ENCODE measurements at regions not wholly inside any gene's neighbourhood (a gene's known extent, or its start where the extent isn't known, plus 50 kb on each side); places are given as distances from the start of the nearest gene placed in this dataset.

DNA sequence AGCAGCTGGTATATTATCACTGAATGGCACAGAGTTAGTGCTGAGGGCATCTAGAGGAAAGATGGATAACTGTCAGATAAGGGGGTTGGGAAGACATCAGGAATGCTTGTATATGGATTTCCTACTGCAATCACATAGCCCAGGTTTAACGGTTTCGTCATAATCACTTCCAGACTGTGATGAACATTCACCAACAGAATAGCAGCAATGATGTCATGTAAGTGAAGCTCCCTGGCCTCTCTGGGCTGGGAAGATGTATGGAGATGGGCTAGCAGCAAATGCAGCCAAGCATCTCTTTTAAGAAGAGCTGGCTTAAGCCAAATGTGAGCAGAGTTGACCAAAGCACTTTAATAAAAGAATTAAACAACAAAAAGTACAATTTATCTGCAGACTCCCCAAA, 714.6 kb downstream of the GALC start:
- Mint-ChIP-seq H3K9me3 (peaks cover 9% of the 10 kb centered on the region), H3K27me3 (ENCODE audit: insufficient read depth) (no peaks in the 10 kb centered on the region), H3K36me3 (ENCODE audit: low read depth) (peaks cover 5% of the 10 kb centered on the region), H3K27ac (no peak overlapping the region), H3K4me1 (peaks cover 15% of the 10 kb centered on the region), H3K4me3 (no peak overlapping the region)
- no peaks in the 10 kb centered on the region for H3K27me3 ChIP-seq (ENCODE audit: control insufficient read depth, insufficient read depth, low read length, poor library complexity, severe bottlenecking)
- H3K4me1 ChIP-seq (ENCODE audit: control insufficient read depth, insufficient read depth, low read length): peaks cover 10% of the 10 kb centered on the region
- no peaks in the 10 kb centered on the region for H3K36me3 ChIP-seq (ENCODE audit: control insufficient read depth, insufficient read depth, low read length)
- no peak overlapping the region for H3K9ac ChIP-seq (ENCODE audit: extremely low read depth, low read length, poor library complexity, severe bottlenecking)
- no peak overlapping the region for H3K4me3 ChIP-seq (ENCODE audit: low read length)
- H3K27ac ChIP-seq (ENCODE audit: low read depth, low read length): no peak overlapping the region
- H3K9me3 ChIP-seq (ENCODE audit: control insufficient read depth, low read length): no peaks in the 10 kb centered on the region
- 79% methylated on average over 2 of the region's 2 CpGs; no CpG with 5 or more reads in 1 of the 2 experiments for WGBS, 2 experiments (ENCODE audit: insufficient coverage in 1 of 2, insufficient read length in 1 of 2)
- no peak for DNase-seq
- TF ChIP-seq, protein P1, sequence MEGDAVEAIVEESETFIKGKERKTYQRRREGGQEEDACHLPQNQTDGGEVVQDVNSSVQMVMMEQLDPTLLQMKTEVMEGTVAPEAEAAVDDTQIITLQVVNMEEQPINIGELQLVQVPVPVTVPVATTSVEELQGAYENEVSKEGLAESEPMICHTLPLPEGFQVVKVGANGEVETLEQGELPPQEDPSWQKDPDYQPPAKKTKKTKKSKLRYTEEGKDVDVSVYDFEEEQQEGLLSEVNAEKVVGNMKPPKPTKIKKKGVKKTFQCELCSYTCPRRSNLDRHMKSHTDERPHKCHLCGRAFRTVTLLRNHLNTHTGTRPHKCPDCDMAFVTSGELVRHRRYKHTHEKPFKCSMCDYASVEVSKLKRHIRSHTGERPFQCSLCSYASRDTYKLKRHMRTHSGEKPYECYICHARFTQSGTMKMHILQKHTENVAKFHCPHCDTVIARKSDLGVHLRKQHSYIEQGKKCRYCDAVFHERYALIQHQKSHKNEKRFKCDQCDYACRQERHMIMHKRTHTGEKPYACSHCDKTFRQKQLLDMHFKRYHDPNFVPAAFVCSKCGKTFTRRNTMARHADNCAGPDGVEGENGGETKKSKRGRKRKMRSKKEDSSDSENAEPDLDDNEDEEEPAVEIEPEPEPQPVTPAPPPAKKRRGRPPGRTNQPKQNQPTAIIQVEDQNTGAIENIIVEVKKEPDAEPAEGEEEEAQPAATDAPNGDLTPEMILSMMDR (conservative IDR thresholded peaks at IDR 0.05): no peak

DNA sequence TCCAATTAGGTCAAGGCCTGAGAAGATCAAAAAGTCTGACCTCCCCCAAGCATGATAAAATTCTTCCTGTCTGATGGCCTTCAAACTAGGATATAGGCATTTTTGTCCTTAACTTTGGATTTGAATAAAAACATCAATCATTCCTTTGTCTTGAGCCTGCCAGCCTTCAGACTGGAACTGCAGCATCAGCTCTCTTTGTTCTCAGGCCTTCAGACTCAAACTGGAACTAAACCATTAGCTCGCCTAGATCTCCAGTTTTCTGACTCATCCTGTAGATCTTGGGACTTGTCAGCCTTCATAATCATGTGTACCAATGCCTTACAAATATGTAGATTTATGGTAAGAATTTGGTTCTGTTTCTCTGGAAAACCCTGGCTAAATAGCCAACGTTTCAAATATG, 721.7 kb downstream of the GALC start:
- H3K27ac ChIP-seq (ENCODE audit: low read depth, low read length): peak overlapping the region; percentile 64
- H3K36me3 ChIP-seq (ENCODE audit: control insufficient read depth, insufficient read depth, low read length): peaks cover 4% of the 10 kb centered on the region
- no peak overlapping the region for H3K9ac ChIP-seq (ENCODE audit: extremely low read depth, low read length, poor library complexity, severe bottlenecking)
- peaks cover 17% of the 10 kb centered on the region for H3K9me3 Mint-ChIP-seq
- no peaks in the 10 kb centered on the region for H3K4me1 ChIP-seq (ENCODE audit: control insufficient read depth, insufficient read depth, low read length)
- peaks cover 13% of the 10 kb centered on the region for H3K4me1 Mint-ChIP-seq
- peaks cover 20% of the 10 kb centered on the region for H3K36me3 Mint-ChIP-seq (ENCODE audit: low read depth)
- WGBS, 2 experiments (ENCODE audit: insufficient coverage in 1 of 2, insufficient read length in 1 of 2): 60% methylated on average over 1 to 2 of the region's 2 CpGs
- H3K27me3 Mint-ChIP-seq (ENCODE audit: insufficient read depth): no peaks in the 10 kb centered on the region
- TF ChIP-seq, protein P1 (conservative IDR thresholded peaks at IDR 0.05): no peak
- no peak for DNase-seq
- no peak overlapping the region for H3K4me3 ChIP-seq (ENCODE audit: low read length)
- H3K27me3 ChIP-seq (ENCODE audit: control insufficient read depth, insufficient read depth, low read length, poor library complexity, severe bottlenecking): no peaks in the 10 kb centered on the region
- H3K27ac Mint-ChIP-seq: no peak overlapping the region
- H3K4me3 Mint-ChIP-seq: no peak overlapping the region
- H3K9me3 ChIP-seq (ENCODE audit: control insufficient read depth, low read length): peaks cover 20% of the 10 kb centered on the region

DNA sequence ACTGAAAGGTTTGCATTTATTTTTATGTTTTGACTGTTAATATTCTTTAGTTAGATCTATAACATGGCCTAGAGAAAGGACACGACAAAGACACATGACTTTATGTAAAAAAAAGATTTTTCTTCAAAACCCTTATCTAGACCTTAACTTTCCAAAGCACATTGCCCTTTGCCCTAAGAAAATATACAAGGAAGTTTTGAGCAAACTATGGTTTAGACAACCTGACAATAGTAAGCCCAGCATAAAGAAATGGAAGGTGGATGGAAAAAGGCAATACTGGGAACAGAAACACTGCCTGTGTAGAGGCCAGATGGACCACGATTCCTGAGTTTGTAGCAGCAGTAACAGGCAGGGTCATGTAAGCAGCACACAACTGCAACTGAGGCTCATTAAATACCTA, 724.0 kb downstream of the GALC start:
- no peaks in the 10 kb centered on the region for H3K27me3 ChIP-seq (ENCODE audit: control insufficient read depth, insufficient read depth, low read length, poor library complexity, severe bottlenecking)
- Mint-ChIP-seq H3K4me3 (no peak overlapping the region), H3K27me3 (ENCODE audit: insufficient read depth) (no peaks in the 10 kb centered on the region), H3K27ac (no peak overlapping the region), H3K9me3 (peaks cover 11% of the 10 kb centered on the region), H3K4me1 (peaks cover 17% of the 10 kb centered on the region), H3K36me3 (ENCODE audit: low read depth) (peaks cover 17% of the 10 kb centered on the region)
- H3K9me3 ChIP-seq (ENCODE audit: control insufficient read depth, low read length): peaks cover 20% of the 10 kb centered on the region
- peaks cover 4% of the 10 kb centered on the region for H3K36me3 ChIP-seq (ENCODE audit: control insufficient read depth, insufficient read depth, low read length)
- WGBS, 2 experiments (ENCODE audit: insufficient coverage in 1 of 2, insufficient read length in 1 of 2): 86 to 91% methylated on average over 1 to 2 of the region's 2 CpGs
- no peaks in the 10 kb centered on the region for H3K4me1 ChIP-seq (ENCODE audit: control insufficient read depth, insufficient read depth, low read length)
- H3K9ac ChIP-seq (ENCODE audit: extremely low read depth, low read length, poor library complexity, severe bottlenecking): no peak overlapping the region
- H3K27ac ChIP-seq (ENCODE audit: low read depth, low read length): no peak overlapping the region
- no peak overlapping the region for H3K4me3 ChIP-seq (ENCODE audit: low read length)
- TF ChIP-seq, protein P1 (conservative IDR thresholded peaks at IDR 0.05): no peak
- DNase-seq: no peak

All from endodermal cell (in vitro differentiated cells).